ENCODE measurements at regions not wholly inside any gene's neighbourhood (a gene's known extent, or its start where the extent isn't known, plus 50 kb on each side); places are given as distances from the start of the nearest gene placed in this dataset.

- Histone ChIP-seq H3K79me2 (ENCODE audit: control insufficient read depth, insufficient read depth, low read length) (no peaks in the 10 kb centered on the region), H3K9me3 (replicated peaks; ENCODE audit: control insufficient read depth, insufficient read depth, low read length) (no peaks in the 10 kb centered on the region), H3K27me3 (replicated peaks in 1 of 2; ENCODE audit: control insufficient read depth in 2 of 2, insufficient read depth in 2 of 2, low read length in 1 of 2) (no peaks in the 10 kb centered on the region), H4K20me1 (ENCODE audit: control insufficient read depth, insufficient read depth) (no peaks in the 10 kb centered on the region), H3K4me3 (no peak overlapping the region), H3K36me3 (ENCODE audit: control insufficient read depth in 2 of 2, insufficient read depth in 2 of 2, low read length in 1 of 2) (no peaks in the 10 kb centered on the region), H3K9ac (ENCODE audit: control insufficient read depth, insufficient read depth, low read length) (no peak overlapping the region), H2AFZ (ENCODE audit: control insufficient read depth, low read depth, low read length) (no peak overlapping the region), H3K4me2 (ENCODE audit: control insufficient read depth, insufficient read depth) (no peak overlapping the region), H3K4me1 (ENCODE audit: control insufficient read depth, insufficient read depth, low read length) (no peaks in the 10 kb centered on the region), H3K27ac (ENCODE audit: control insufficient read depth, insufficient read depth) (no peak overlapping the region)
- in situ Hi-C loops (cut with MboI) = no loop called here
- RAD21 ChIA-PET (ENCODE audit: unreplicated experiment) = interaction anchor here (0.6 to 3.0 kb wide), 7 partner anchors 9 to 281 kb away, joined by 3 to 15 read pairs (median 4); no protein-coding TSS in a partner anchor
- intact Hi-C loops (cut with micrococcal nuclease; ENCODE audit: unreplicated experiment) = no loop called here
- ATAC-seq = peak; percentile 79
- SMC1A ChIA-PET (ENCODE audit: uncharacterized antibody, unreplicated experiment) = interaction anchor here (1.0 to 5.2 kb wide), 8 partner anchors 9 to 136 kb away, joined by 3 to 67 read pairs (median 4); no protein-coding TSS in a partner anchor
- no peak for DNase-seq (ENCODE audit: low read depth, low spot score)
- no TSS peak for BruUV-seq (replicated peaks)
- no peak for FAIRE-seq
- POLR2A ChIA-PET = interaction anchor here (1.0 kb wide), 1 partner anchor 116 kb away, joined by 4 read pairs; no protein-coding TSS in a partner anchor
- CTCF ChIA-PET = interaction anchor here (0.7 to 4.8 kb wide), 9 partner anchors 8 to 1788 kb away, joined by 3 to 48 read pairs (median 3); no protein-coding TSS in a partner anchor
- WGBS (ENCODE audit: insufficient coverage, insufficient replicate concordance, low lambda C conversion rate, missing lambda C conversion rate) = 50% methylated on average over 2 of the region's 2 CpGs
- TF ChIP-seq MTA2 (IDR thresholded peaks at IDR 0.05; ENCODE audit: low read depth) (peak; percentile 47), WRNIP1 (IDR thresholded peaks at IDR 0.05; ENCODE audit: borderline replicate concordance, low read depth, low read length) (no peak), FOS (IDR thresholded peaks at IDR 0.05; ENCODE audit: borderline replicate concordance, extremely low read depth, insufficient read length) (no peak), ZNF622 (IDR thresholded peaks at IDR 0.05) (no peak), EP300 (IDR thresholded peaks at IDR 0.05; ENCODE audit: borderline replicate concordance in 1 of 2, control insufficient read depth in 1 of 2, low read depth in 2 of 2, low read length in 2 of 2) (0 out of 4 replicates have a peak, but pooled peaks of 1 of the 2 experiments have one; percentile 8), PRDM15 (CRISPR knock-in tag; IDR thresholded peaks at IDR 0.05) (no peak), YY1 (IDR thresholded peaks at IDR 0.05; ENCODE audit: low read depth, low read length) (no peak), DPF2 (IDR thresholded peaks at IDR 0.05) (no peak), ZNF687 (IDR thresholded peaks at IDR 0.05) (no peak), IKZF1 (conservative IDR thresholded peaks at IDR 0.05) (0 out of 2 replicates have a peak, but pooled peaks have one; percentile 24), TCF7 (IDR thresholded peaks at IDR 0.05; ENCODE audit: borderline replicate concordance) (peak; percentile 69), PBX3 (IDR thresholded peaks at IDR 0.05; ENCODE audit: insufficient replicate concordance, low read depth, low read length) (no peak), POLR2A (IDR thresholded peaks at IDR 0.05; ENCODE audit: low read depth, low read length) (no peak)
These were observed 57.0 kb upstream of the FRMD4B start for GRCh38 chr3:69442771-69443311.
